H1 (cell line): ENCODE measurements at regions not wholly inside any gene's neighbourhood (a gene's known extent, or its start where the extent isn't known, plus 50 kb on each side); places are given as distances from the start of the nearest gene placed in this dataset.

Source experiments
- CHD7 ChIP-seq: fragments of 300-600 bp; sonication (generic); IDR thresholded peaks from 2 replicates; pipeline ENCODE4 v1.7.1; 2012; ENCODE audit warnings: low read length, moderate library complexity, mild to moderate bottlenecking, inconsistent platforms; ENCODE audit not compliant: insufficient replicate concordance
- CREB1 ChIP-seq: IDR thresholded peaks from 2 replicates; pipeline ENCODE4 v1.6.1; 2012; ENCODE audit warnings: inconsistent platforms
- JUND ChIP-seq: IDR thresholded peaks from 2 replicates; pipeline ENCODE4 v1.6.1; 2011; ENCODE audit warnings: mild to moderate bottlenecking, improper control_type of control experiment, low read length
- RNF2 ChIP-seq: fragments of 200-900, 300-1000 bp; sonication (generic); IDR thresholded peaks from 2 replicates; pipeline ENCODE4 v1.7.1; 2016; ENCODE audit warnings: borderline replicate concordance, low read depth, mild to moderate bottlenecking, antibody characterized with exemption, low read length; ENCODE audit not compliant: poor library complexity, severe bottlenecking; ENCODE audit errors: missing control alignments
- SIN3A ChIP-seq, 2 experiments: IDR thresholded peaks in 1 of 2; conservative IDR thresholded peaks in 1 of 2; 2 replicates each; pipeline ENCODE4 v1.6.1; 2011 to 2012; ENCODE audit warnings: low read length in 2 of 2, improper control_type of control experiment in 1 of 2, low read depth in 1 of 2, mild to moderate bottlenecking in 1 of 2
- SIRT6 ChIP-seq: IDR thresholded peaks from one replicate; pipeline ENCODE4 v1.7.1; 2012; ENCODE audit warnings: low read length, inconsistent platforms
- TAF7 ChIP-seq: optimal IDR thresholded peaks from 2 replicates; pipeline ENCODE3; 2011; ENCODE audit warnings: low read depth, mild to moderate bottlenecking, inconsistent platforms, low read length, moderate library complexity, borderline replicate concordance
- ZNF274 ChIP-seq: IDR thresholded peaks from 2 replicates; pipeline ENCODE4 v1.7.0; 2012; ENCODE audit warnings: low read length, borderline replicate concordance; ENCODE audit errors: extremely low read depth

DNA sequence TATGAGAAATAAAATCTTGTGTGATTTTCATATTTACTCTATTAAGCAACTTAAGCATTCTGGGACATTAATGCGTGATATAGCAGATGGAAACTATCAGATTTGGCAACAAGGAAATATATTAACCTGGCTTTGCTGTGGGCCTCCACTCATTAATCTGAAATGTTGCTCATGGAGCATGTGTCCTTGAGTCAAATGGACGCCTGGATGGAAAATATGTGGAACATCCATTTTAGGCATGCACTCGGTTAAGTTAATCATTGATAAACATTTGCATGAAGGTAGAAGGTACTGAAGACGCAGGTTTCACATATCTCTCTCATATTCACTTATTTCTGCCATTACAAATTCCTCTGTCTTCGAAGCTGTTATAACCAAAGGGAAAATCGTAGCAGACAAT is 246.1 kb downstream of the NR2F2 start (continued):
- TF ChIP-seq CHD7 (no peak), SIRT6 (no peak), JUND (no peak), CREB1 (no peak), SIN3A (conservative IDR thresholded peaks at IDR 0.05 in 1 of 2, IDR thresholded peaks at IDR 0.05 in 1 of 2; ENCODE audit: low read depth in 1 of 2, low read length in 2 of 2) (no peak), ZNF274 (no peak), RNF2 (no peak), TAF7 (no peak)
